HG02973 (cell line): ENCODE measurements at regions not wholly inside any gene's neighbourhood (a gene's known extent, or its start where the extent isn't known, plus 50 kb on each side); places are given as distances from the start of the nearest gene placed in this dataset.

ENCODE experiments used
- ATAC-seq: cut with Tn5 transposase; IDR thresholded peaks from one replicate; pipeline ENCODE4 v1.9.1; 2021; ENCODE audit warnings: moderate library complexity; ENCODE audit not compliant: unreplicated experiment

DNA sequence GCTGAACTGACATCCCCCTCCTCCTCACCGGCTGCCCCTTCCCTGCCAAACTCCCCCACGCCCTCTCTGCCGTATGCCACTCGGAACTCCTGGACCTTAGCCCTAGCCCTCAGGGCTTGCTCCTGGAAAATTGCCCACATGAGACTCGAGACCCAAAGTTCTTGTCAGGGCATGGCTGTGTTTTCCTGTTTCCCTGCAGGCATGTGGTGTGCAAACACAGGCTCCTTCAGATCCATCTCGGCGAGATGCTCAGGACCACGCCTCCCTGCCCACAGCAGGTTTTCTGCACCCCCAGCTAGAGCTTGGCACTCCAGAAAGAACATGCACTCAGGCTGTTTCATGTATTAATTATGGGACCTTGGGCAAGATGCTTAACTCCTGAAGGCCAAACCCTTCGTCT is 1480.4 kb downstream of the BRD1 start:
- no peak for ATAC-seq

DNA sequence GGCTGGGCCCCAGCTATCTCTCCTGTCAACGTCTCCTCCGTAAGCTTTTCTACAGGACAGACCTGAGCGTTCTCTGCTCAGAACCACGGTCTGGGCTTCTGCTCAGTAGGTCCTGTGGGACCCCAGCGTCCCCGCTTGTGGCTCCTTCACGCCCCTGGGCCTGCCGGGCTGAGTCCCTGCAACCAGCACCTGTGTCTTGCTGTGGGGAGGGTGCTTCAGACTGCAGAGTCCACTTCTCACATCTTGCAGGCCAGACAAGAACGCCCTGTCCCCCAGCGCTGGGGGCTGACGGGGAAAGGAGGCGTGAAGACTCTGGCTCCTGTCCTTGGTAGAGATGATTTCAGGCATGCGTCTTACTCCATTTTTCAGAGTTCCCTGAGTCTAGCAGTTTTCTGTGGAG is 1480.8 kb downstream of the BRD1 start:
- no peak for ATAC-seq

DNA sequence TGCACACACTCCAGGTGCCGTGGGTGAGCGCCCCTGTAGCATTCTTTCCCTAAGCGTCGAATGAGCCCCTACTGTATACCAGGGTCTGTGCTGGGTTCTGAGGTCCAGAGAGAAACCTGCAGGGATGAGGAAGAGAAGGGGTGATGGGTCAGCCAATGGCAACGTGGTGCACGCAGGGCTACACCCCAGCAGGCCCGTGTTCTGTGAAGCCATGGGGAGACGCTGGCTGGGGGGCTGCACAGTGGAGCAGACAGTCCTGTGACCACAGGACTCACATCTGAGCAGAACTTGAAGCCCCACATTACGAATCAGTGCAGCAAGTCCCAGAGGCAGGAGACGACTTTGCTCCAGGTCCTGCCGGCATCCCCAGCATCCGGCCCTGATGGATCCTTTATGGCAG is 1481.4 kb downstream of the BRD1 start:
- ATAC-seq: no peak

DNA sequence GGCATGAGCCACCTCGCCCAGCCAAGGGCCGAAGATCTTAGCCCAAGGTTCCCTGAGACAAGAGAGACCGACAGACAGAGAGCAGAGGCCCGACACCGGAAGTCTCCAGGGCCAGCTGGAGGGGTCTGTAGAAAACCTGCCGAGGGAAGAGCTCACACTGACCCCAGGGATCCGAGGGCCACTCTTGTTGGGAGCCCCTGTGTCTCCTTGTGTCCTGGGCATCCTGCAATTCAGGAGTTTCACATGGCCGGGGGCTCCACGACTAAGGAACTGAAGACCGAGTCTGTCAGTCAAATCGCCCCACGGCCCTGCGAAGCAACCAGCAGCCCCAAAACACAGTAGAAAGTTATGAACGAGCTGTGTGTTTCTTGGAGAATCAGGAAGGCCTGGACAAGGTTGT is 1482.0 kb downstream of the BRD1 start:
- no peak for ATAC-seq

DNA sequence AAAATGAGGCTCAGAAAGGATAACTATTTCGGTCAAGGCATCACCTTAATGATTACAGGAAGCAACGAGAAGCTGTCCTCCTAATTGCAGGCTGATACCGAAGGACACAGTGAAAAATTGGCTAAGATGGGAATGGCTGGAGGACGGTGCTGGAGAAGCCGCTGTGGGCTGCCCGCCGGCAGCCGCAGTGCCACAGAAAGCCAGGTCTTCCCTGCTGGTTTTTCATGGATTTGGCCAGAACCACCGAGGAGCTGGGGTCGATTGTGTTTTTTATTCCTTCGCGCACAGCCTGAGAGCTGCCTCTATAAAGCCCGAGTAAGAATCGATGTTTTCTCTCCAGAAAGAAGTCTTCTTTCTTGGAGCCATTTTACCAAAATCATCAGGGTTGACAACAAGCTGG is 1484.2 kb downstream of the BRD1 start:
- ATAC-seq: no peak

DNA sequence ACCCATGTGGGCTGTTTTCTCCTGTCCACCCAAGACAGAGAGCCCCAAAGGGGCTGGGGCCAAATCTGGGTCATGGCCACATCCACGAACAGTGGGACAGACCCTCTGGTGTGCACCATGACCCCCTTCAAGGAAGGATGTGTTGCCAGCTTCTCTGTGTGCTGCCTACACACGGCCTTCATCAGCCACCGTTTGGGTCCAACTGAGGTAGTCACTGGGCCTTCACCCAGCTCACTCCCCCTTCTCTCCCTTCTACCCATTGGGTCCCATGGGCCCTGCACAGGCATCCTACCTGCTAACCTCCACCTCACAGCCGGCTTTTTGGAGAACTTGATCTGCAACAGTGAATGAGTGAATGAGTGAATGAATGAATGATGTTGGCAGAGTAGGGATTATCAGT is 1484.9 kb downstream of the BRD1 start:
- ATAC-seq: no peak

DNA sequence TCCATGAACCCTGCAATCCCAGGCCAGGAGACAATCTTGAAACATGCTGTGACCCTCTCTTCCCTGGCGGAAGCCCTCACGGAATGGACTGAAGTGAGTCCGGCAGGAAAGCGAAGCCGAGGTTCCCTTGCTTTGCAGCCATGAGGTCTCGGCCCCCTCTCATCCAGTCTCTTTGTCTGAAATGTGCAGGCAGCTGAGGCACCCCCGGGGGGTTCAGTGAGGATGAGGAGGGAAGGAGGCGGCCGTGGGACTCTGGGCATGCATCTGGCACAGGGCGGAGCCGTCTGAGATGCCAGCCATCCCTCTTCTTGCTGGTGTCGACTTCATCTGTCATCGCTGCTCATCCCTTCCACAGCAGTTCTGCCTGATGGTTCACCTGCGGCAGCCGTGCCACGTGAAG is 1485.7 kb downstream of the BRD1 start:
- no peak for ATAC-seq

DNA sequence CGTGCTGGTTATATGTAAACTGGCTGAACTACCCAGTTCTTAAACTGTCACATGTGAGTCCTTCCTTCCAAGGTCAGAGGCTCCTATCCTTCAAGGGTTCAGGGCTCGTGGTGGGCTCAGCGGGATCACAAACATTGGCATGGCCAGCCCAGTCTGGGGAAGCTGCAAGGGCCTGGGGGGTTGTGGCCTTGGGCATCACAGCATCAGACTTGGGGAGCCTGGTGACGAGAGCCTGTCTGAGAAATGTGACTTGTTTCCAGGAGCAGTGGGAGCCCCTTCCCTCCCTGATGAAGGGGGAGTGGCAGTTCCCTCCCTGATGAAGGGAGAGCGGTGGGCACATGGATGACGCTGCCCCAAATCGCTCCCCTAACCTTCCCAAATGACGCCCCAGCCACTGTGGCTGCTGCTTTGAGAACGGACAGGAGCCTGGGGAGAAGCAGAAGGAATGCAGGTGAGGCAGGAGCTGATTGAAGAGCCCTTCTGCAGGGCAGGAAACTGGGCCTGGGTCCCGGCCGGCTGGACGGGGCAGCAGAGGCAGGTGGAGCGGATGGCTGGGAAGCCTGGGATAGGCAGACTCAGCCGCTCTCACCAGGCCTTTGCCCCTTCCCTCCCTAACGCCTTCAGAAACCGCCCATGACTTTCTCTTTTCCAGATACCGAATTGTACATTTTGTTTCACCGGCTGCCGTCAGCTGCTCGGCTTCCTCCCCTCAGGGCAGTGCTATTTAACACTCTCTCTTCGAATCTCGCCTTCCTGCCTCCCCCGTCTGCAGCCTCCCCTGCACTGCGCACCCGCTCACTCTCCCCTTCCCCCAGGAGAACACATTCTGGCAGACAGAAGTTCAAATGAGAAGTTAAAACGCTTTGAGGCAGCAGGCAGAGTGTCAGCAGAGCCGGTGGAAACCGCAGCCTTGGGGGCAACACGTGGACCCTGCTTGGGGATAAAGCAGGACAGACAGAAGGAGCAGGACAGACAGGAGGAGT is 1486.7 kb downstream of the BRD1 start:
- ATAC-seq: no peak

DNA sequence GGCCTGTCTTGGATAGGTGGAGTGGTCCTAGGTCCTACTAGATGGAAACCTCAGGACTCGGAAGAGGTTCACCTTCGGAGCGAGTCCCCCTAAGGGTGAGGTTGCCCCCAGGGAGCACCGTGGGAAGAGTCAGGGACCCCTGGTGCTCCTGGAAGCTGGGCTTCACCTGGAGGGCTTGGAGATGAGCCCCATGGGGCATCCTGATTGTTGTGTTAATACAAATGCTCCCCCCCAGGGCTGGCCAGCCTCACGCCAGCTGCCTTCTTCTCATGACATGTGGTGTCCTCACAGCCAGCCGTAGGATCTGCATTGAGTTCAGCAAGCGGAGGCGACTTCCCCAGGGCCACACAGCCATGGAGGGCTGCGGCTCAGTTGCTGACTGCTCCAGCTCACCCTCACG is 1487.5 kb downstream of the BRD1 start:
- ATAC-seq: no peak

DNA sequence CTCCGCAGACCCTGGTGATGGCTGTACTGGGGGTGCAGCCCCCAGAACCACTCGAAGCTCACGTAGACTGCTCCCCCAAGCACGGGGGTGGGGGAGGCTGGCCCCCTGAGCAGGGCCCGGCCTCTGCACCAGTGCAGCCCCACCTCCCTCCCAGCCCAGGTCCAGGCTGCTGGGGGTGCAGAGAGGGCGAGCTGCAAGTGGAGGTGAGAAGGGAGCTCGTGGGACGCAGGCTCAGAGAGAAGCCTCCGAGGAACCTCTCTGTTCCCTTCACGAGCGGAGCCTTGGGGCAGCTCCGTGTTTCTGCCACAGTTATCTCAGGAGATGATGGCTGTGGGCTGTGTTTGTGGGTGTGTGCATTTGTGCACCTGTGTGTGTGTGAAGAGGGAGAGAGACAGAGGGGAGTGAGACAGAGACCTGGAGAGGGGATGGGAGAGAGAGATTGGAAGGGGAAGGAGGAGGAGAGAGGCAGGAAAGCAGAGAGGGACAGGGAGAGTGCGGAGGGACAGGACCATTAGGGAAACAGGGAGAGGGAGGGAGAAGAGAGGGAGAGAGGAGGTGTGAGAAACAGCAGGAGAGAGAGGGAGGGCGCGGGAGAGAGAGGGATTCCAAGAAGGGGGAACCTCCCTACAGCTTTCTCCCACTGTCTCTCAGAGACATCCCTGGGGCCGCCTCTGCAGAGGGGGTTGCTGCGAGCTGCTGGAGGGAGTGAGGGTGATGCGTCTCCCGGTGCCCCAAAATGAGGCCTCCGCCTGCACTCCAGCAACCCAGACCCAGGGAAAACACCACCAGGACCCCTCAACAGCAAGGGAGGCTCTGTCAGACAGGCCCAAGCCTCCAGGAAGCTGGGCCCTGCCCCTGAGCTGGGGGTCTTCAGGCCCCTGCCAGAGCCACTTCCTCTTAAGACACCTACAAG is 1488.6 kb downstream of the BRD1 start:
- no peak for ATAC-seq

DNA sequence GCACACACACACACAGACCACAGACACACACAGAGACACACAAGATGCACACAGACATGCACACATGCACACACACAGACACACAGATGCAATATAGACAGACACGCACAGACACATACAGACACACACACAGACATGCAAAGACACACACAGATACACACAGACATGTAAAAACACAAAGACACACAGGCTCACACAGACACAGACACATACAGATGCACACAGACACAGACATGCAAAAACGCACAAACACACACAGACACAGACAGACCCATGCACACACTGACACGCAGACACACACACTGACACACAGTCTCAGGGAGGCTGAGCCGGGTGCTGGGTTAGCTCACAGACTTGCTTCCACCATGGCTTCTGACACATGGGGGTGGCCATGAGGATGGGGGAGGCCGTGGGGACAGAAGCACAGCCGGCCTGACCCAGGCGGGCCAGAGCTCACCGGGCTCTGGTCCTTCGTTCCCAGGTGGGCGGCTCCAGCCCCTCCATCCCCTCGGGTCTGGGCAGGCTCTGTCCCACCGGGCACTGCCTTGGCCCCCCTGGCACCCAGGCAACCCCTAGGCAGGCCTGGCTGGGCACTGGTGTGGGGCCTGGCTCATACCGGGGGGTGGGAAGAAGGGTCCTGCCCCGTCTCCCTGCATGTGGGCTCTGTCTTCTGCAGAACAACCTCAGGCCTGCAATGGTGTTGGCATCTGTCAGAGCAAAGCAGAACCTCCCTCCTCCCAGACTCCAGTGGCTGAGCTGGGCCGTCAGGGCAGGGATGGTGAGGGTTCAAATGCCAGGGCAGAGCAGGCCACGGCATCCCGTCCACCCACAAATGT is 1489.5 kb downstream of the BRD1 start:
- ATAC-seq: no peak

DNA sequence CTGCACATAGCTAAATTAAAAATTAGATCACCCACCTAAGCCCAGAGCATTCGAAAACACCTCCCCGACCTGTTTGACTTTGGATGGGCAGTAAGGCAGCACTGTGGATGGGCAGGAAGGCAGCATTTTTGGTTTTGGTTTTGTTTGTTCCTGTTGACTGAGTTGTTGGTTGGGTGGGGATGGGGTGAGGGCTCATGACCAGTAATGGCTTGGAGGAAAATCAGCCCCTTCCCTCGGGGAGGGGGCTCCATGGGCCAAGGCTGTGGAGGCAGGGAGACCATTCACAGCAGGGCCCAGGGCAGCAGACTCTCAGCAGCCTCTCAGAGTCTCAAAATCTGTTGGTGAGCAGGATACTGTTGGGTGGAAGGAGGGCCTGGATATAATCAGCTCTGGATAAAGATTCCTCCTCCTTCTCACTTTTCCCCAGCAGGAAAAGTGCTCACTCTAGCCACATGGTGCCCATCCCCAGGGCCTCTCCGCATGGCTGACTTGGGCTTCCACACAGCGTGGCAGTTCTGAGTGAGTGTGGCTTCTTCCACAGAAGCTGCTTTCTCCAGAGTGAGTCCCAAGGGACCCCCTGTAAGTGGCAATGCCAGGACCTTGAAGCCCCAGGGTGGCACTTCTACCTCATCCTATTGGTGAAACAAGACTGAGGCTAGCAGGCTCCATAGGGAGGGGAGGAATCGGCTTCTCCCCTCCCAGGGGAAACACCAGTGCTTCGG is 1491.2 kb downstream of the BRD1 start:
- no peak for ATAC-seq

DNA sequence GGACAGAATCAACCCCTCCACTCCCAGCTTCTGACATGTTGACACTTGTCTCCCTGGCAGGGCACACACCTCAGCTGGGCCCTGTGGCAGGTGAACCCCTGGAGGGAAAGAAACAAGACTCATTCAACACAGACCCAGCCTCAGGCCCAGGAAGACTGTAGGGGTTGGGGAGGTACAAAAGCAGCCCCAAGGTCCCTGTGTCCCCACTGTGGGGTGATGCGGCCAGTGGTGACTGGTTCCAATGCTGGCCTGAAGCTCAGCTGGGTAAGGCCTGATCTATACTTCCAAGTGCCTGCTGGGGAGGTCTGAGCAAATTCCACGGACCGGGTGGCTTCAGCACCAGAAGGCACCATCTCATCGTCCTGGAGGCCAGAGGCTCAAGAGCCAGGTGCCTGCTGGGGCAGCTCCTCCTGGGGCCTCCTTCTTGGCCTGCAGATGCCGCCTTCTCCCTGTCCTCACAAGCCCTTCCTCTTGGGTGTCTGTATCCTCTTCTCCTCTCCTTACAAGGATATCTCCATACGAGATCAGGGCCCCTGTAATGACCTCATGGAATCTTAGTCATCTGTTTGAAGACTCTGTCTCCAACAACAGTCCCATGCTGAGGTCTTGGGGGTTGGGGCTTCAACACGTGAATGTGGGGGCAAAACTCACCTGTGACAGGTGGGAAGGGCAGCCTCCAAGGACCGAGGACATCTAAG is 1492.1 kb downstream of the BRD1 start:
- ATAC-seq: no peak

DNA sequence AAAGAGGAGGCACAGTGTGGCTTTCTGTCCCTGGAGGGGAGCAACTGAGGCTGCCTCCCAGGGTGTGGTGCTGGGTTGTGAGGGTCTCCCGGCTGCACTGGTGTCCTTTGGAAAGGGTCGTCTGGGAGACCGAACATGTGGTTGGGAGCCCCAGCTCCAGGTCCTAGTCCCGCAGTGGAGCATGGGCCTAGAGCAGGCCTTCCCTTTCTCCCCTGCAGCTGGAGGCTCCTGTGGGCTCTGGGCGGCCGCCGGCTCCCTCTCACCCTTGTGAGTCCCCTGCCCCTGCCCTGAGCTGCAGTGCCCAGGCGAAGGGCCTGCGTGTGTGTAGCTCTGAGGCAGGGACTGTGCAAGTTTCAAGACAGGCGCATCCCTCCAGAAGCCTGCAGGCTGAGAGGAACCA is 1492.7 kb downstream of the BRD1 start:
- ATAC-seq: no peak

DNA sequence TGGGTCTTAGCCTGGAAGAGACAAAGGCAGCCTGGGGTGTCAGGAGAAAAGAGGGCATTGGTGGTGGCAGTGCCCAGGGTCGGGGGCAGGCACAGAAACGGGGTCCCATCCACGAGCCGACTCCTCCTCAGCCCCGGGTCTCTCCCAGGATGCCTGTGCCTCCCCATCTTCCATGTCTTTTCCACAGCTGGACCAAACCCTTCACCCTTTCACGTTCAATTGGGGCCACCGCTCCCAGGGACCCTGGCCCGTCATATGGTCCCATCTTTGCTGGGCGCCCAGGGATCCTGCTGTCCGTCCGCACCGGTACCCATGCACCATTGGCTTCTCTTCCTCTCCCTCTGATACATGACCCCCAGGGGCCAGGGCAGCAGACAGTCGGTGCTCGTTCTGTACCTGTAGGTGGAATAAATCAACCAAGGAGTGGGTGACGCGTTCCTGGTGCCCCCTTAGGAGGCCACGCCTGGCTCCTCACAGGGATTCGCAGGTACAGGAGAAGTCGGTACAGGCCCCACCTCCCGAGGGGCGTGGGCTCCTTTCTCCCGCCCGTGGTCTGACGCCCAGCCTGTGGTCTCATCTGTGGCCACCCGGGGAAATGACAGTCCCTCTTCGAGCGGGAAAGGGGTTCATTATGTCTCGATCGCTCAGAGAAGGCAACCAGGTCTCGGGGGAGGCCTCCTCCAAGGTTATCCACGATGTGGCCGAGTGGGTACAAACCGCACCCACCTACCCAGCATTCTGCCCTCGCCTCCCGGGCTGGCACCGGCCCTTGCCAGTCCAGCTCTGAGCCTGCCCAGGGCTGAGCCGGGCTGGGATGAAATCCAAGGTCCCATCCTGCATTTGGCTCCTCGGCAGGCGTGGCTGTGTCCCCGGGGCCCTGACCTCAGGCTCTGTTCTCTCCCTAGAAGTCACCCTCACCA is 1493.6 kb downstream of the BRD1 start:
- ATAC-seq: no peak

DNA sequence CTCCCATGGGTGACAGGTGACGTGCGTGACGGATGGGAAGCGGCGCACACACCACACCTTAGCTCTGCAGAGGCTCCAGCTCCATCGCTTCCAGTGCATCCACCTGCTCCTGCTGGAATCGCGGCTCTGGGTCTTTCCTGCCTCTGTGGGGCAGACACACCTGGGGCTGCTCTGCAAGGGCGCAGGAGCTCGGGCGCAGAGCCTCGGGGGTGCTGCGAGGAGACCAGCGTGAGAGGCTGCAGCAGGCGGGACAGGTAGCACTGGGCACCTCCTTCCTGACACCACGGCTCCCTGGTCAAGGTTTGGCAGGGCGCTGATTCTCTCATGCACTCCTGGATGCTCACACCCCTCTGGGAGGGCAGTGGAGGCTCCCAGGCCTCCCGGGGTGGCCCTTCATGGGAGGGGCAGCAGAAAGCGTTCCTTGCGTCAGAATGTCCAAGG is 1494.3 kb downstream of the BRD1 start:
- ATAC-seq: no peak

DNA sequence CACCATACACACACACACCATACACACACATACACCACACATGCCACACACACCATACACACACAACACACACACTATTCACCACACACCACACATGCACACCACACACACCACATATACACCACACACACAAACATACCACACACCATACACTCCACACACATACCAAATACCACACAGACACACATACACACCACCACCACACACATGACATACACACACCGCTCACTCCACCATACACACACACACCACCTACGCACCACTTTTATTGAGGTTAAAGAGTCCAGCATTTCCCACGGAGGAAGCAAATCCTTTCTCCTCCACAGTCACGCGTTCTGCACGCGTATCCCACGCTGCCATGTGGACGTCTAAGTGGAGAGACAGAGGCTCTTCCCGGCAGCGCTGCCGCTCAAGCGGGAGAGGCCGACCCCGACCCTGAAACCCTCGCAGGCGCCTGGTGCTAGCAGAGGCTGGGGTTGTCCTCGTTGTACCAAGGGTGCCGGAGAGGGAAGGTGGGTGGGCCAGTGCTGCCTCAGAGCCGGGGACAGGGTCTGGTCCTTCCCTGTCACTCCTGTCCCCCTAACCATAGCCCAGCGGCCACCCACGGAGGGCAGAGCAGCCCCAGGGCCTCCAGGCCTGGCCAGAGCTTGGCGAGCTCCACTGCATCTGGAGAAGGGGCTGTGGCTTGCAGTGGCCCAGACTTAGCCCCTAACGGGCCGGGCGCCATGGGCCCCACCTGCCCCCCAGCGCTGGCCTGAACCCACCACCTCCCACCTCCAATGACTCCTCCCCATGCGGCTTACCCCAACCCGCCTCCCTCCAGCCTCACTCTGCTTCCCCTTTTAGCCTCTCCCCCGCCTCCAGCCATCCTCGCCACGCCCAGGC is 1495.0 kb downstream of the BRD1 start:
- ATAC-seq: no peak
